Mesendoderm (in vitro differentiated cells): ENCODE measurements at regions not wholly inside any gene's neighbourhood (a gene's known extent, or its start where the extent isn't known, plus 50 kb on each side); places are given as distances from the start of the nearest gene placed in this dataset.
"Not testable (repeated sequence)": the region's sequence is repeated elsewhere in the genome, so short reads cannot be mapped to it uniquely, and the experiment has no call there.

Source experiments
- DNase-seq: peaks from one replicate; pipeline ENCODE4 v3.0.0; 2013
- H2AK5ac ChIP-seq: 2 replicates; pipeline ENCODE4 v1.6.1; 2013; ENCODE audit warnings: low read length, inconsistent platforms
- H2BK120ac ChIP-seq: 2 replicates; pipeline ENCODE4 v1.6.1; 2013; ENCODE audit warnings: low read depth, mild to moderate bottlenecking, low read length, moderate library complexity, mixed read lengths
- H2BK15ac ChIP-seq: replicated peaks from 2 replicates; pipeline ENCODE4 v1.6.1; 2013; ENCODE audit warnings: low read depth, mild to moderate bottlenecking, moderate library complexity
- H2BK5ac ChIP-seq: 2 replicates; pipeline ENCODE4 v1.6.1; 2013; ENCODE audit warnings: low read length, inconsistent platforms
- H3K18ac ChIP-seq: 2 replicates; pipeline ENCODE4 v1.6.1; 2013; ENCODE audit warnings: mild to moderate bottlenecking, low read length, mixed read lengths
- H3K23ac ChIP-seq: one replicate; pipeline ENCODE4 v1.6.1; 2013; ENCODE audit warnings: low read length
- H3K27ac ChIP-seq: 2 replicates; pipeline ENCODE4 v1.5.1; 2013; ENCODE audit warnings: low read depth, mild to moderate bottlenecking, inconsistent platforms, low read length, moderate library complexity
- H3K27me3 ChIP-seq: 2 replicates; pipeline ENCODE4 v1.6.1; 2013; ENCODE audit warnings: low read length, control low read depth, mild to moderate bottlenecking, inconsistent platforms; ENCODE audit not compliant: insufficient read depth, poor library complexity
- H3K36me3 ChIP-seq: 2 replicates; pipeline ENCODE4 v1.6.1; 2013; ENCODE audit warnings: low read length, inconsistent platforms; ENCODE audit not compliant: control insufficient read depth, insufficient read depth
- H3K4ac ChIP-seq: one replicate; pipeline ENCODE4 v1.6.1; 2013; ENCODE audit warnings: low read depth, mild to moderate bottlenecking, low read length, moderate library complexity
- H3K4me1 ChIP-seq: 2 replicates; pipeline ENCODE4 v1.6.1; 2013; ENCODE audit warnings: low read depth, low read length, inconsistent platforms; ENCODE audit not compliant: control insufficient read depth
- H3K4me2 ChIP-seq: 2 replicates; pipeline ENCODE4 v1.6.1; 2013; ENCODE audit warnings: low read length
- H3K4me3 ChIP-seq: 2 replicates; pipeline ENCODE4 v1.5.1; 2013; ENCODE audit warnings: mild to moderate bottlenecking, low read length
- H3K56ac ChIP-seq: one replicate; pipeline ENCODE4 v1.6.1; 2013; ENCODE audit warnings: low read length
- H3K79me1 ChIP-seq: 2 replicates; pipeline ENCODE4 v1.6.1; 2013; ENCODE audit warnings: low read length, inconsistent platforms
- H3K79me2 ChIP-seq: 2 replicates; pipeline ENCODE4 v1.6.1; 2013; ENCODE audit warnings: mild to moderate bottlenecking, low read length; ENCODE audit not compliant: control insufficient read depth, insufficient read depth
- H3K9ac ChIP-seq: 2 replicates; pipeline ENCODE4 v1.6.1; 2013; ENCODE audit warnings: low read length, inconsistent platforms
- H4K5ac ChIP-seq: one replicate; pipeline ENCODE4 v1.6.1; 2013; ENCODE audit warnings: low read length
- H4K8ac ChIP-seq: one replicate; pipeline ENCODE4 v1.6.1; 2013; ENCODE audit warnings: low read depth, mild to moderate bottlenecking, control low read depth, low read length, moderate library complexity
- WGBS: extraction: QIAGEN DNeasy Blood & Tissue Kit; methylation state at CpG from one replicate; pipeline ENCODE4 v1.1.7; 2013; ENCODE audit warnings: low lambda C conversion rate, missing lambda C conversion rate; ENCODE audit not compliant: insufficient coverage; ENCODE audit errors: extremely low coverage; 5-methylcytosine and 5-hydroxymethylcytosine counted together

DNA sequence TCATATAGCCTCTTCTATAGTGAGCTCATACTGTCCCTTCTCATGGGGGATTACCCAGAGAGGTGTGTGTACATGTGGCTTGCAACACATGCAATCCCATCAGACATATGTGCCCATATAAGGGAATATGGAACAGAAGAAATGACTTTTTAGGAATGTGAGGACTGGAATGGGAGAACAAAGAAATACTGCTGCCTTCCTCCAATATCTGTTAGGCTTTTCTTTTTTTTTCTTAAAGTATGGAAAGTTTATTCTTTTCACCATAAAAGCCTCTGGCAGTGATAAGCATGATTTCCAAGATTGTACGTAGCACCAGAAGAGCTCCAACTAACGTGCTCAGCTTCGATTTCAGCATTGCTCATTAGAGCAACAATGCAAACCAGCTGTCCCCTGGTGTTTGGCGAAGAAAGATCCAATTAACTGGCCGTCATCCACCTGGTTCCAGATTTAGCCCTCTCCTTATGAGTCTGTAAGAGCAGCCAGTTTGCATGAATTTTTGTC is 113.6 kb downstream of the ADCYAP1 start:
- peak; percentile 27 for DNase-seq
- H3K36me3 ChIP-seq: no peaks in the 10 kb centered on the region

DNA sequence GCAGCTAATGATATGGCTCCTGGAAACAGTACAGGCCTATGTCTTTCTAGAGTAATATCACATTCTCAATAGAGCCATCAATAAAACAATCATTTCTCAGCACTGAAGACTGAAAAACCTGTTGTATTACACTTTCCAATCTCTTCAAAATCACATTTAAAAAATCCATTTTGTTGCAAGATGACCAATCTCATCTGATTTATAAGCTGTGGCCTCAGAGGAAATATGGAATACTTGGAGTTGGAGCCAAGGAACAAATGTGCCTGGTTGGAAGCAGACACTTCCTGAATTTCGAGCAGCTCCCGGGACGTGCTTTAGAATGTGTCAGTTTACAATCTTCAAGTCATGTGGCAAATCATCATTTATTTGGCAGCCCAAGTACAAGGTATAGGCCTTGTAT is 114.5 kb downstream of the ADCYAP1 start:
- Histone ChIP-seq H3K4me3 (no peak overlapping the region), H3K18ac (no peak overlapping the region), H3K79me1 (no peaks in the 10 kb centered on the region), H3K4ac (no peak overlapping the region), H2AK5ac (no peak overlapping the region), H3K36me3 (no peaks in the 10 kb centered on the region), H3K4me2 (no peak overlapping the region), H3K23ac (no peak overlapping the region), H3K27me3 (no peaks in the 10 kb centered on the region), H4K8ac (no peak overlapping the region), H3K9ac (no peak overlapping the region), H2BK5ac (no peak overlapping the region), H3K4me1 (peaks cover 8% of the 10 kb centered on the region), H3K56ac (no peak overlapping the region), H3K27ac (no peak overlapping the region), H2BK120ac (no peak overlapping the region), H3K79me2 (no peaks in the 10 kb centered on the region), H2BK15ac (no peak overlapping the region), H4K5ac (no peak overlapping the region)
- WGBS: no CpG with 5 or more reads among the region's 3 CpGs
- no peak for DNase-seq

More for the DNA sequence above, 113.6 kb downstream of the ADCYAP1 start:
- Histone ChIP-seq H4K8ac (no peak overlapping the region), H3K4me2 (no peak overlapping the region), H3K18ac (peak overlapping the region; percentile 4), H3K23ac (no peak overlapping the region), H4K5ac (no peak overlapping the region), H3K4me1 (peaks cover 12% of the 10 kb centered on the region), H3K27ac (no peak overlapping the region), H3K79me2 (no peaks in the 10 kb centered on the region), H3K79me1 (no peaks in the 10 kb centered on the region), H3K9ac (no peak overlapping the region), H2BK15ac (no peak overlapping the region), H3K4ac (no peak overlapping the region), H2BK120ac (no peak overlapping the region), H3K4me3 (no peak overlapping the region), H3K27me3 (no peaks in the 10 kb centered on the region), H2AK5ac (no peak overlapping the region), H3K56ac (no peak overlapping the region), H2BK5ac (no peak overlapping the region)
- WGBS: no CpG with 5 or more reads among the region's 5 CpGs

DNA sequence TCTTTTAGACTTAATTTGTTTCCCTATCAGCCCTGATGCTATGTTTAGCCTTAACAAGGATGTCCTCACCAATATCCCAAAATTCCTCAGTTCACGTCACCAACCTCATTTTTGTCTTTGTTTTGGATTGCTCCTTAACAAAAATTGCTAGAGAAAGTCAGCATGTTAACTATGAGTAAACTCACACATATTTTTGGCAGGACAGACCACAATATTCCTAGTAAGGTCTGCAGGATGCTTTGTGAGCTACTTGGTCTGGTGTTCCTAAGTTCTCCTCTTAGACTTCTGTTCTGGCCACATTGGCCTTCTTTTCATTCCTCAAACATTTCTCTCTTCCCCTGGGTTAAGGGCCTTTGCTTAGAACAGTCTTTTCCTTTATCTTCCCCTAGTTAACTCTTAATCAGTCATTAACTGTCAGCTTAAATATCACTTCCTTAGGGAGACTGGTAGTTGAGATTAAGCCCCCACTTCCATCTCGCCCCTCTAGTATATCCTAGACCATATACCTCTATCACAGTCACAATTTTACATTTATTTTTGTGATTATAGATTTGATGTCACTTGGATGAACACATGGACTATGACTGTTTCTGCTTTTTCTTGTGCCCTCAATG is 116.2 kb downstream of the ADCYAP1 start:
- H3K9ac ChIP-seq: no peak overlapping the region
- H3K4me3 ChIP-seq: no peak overlapping the region
- H4K8ac ChIP-seq: no peak overlapping the region
- no peak overlapping the region for H3K27ac ChIP-seq
- WGBS: no CpG with 5 or more reads among the region's 2 CpGs
- no peaks in the 10 kb centered on the region for H3K36me3 ChIP-seq
- no peak overlapping the region for H2AK5ac ChIP-seq
- no peak overlapping the region for H3K18ac ChIP-seq
- no peaks in the 10 kb centered on the region for H3K27me3 ChIP-seq
- H3K79me2 ChIP-seq: no peaks in the 10 kb centered on the region
- no peaks in the 10 kb centered on the region for H3K79me1 ChIP-seq
- H3K56ac ChIP-seq: no peak overlapping the region
- peak; percentile 16 for DNase-seq
- no peak overlapping the region for H3K4ac ChIP-seq
- no peak overlapping the region for H3K23ac ChIP-seq
- H3K4me2 ChIP-seq: no peak overlapping the region
- H2BK5ac ChIP-seq: no peak overlapping the region
- no peak overlapping the region for H4K5ac ChIP-seq
- no peak overlapping the region for H2BK15ac ChIP-seq
- peaks cover 6% of the 10 kb centered on the region for H3K4me1 ChIP-seq
- H2BK120ac ChIP-seq: no peak overlapping the region

DNA sequence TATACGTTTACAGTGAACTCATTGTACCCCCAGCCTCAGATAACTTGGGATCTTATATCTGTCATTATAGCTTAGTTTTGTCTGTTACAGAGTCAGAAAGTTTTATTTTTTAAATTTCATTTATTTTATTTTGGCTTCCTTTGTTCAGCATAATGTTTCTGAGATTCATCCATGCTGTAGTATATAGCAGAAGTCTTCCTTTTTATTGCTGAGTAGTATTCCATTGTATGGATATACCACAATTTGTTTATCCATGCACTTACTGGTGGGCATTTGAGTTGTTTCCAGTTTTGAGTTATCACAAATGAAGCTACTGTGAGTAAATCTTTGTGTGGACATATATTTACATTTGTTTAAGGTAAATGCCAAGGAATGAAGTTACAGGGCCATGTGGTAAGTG is 122.3 kb downstream of the ADCYAP1 start:
- Histone ChIP-seq H3K56ac (no peak overlapping the region), H3K27me3 (no peaks in the 10 kb centered on the region), H3K23ac (no peak overlapping the region), H3K27ac (no peak overlapping the region), H3K4me3 (no peak overlapping the region), H3K36me3 (no peaks in the 10 kb centered on the region), H2BK120ac (no peak overlapping the region), H2BK15ac (no peak overlapping the region), H3K79me1 (no peaks in the 10 kb centered on the region), H4K5ac (no peak overlapping the region), H3K4me2 (no peak overlapping the region), H2AK5ac (no peak overlapping the region), H3K9ac (no peak overlapping the region), H2BK5ac (no peak overlapping the region), H3K4me1 (no peaks in the 10 kb centered on the region), H3K79me2 (no peaks in the 10 kb centered on the region), H4K8ac (no peak overlapping the region), H3K4ac (no peak overlapping the region), H3K18ac (no peak overlapping the region)
- DNase-seq: no peak
- no CpG with 5 or more reads among the region's 1 CpG for WGBS

DNA sequence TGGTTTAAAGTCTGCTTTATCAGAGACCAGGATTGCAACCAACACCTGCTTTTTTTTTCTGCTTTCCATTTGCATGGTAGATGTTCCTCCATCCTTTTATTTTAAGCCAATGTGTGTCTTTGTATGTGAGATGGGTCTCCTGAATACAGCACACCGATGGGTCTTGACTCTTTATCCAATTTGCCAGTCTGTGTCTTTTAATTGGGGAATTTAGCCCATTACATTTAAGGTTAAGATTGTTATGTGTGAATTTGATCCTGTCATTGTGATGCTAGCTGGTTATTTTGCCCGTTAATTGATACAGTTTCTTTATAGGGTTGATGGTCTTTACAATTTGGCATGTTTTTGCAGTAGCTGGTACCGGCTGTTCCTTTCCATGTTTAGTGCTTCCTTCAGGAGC is 128.4 kb downstream of the ADCYAP1 start:
- H4K8ac ChIP-seq, H3K4me2 ChIP-seq, H2BK120ac ChIP-seq, H2BK5ac ChIP-seq, DNase-seq, H3K79me2 ChIP-seq, H3K4ac ChIP-seq, H2BK15ac ChIP-seq, H3K23ac ChIP-seq, H3K79me1 ChIP-seq, H3K18ac ChIP-seq, H3K4me3 ChIP-seq, H3K36me3 ChIP-seq, H3K56ac ChIP-seq, H3K27ac ChIP-seq, H2AK5ac ChIP-seq, H3K9ac ChIP-seq, H4K5ac ChIP-seq, H3K27me3 ChIP-seq, H3K4me1 ChIP-seq: not testable (repeated sequence)
- no CpG with 5 or more reads among the region's 3 CpGs for WGBS

DNA sequence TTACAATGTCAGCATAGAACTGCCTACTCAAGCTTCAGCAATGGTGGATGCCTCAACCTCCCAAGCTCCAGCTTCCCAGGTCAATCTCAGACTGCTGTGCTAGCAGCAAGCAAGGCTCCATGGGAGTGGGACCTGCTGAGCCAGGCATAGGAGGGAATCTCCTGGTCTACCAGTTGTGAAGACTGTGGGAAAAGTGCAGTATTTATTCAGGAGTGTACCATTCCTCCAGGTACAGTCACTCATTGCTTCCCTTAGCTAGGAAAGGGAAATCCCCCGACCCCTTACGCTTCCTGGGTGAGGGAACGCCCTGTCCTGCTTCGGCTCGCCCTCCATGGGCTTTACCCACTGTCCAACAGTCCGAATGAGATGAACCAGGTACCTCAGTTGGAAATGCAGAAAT is 130.3 kb downstream of the ADCYAP1 start:
- WGBS: no CpG with 5 or more reads among the region's 6 CpGs
- no peak for DNase-seq
- Histone ChIP-seq H3K4me2 (no peak overlapping the region), H4K5ac (no peak overlapping the region), H2BK120ac (no peak overlapping the region), H3K79me1 (no peaks in the 10 kb centered on the region), H3K4me3 (no peak overlapping the region), H2AK5ac (no peak overlapping the region), H3K4me1 (no peaks in the 10 kb centered on the region), H3K23ac (no peak overlapping the region), H2BK15ac (no peak overlapping the region), H3K79me2 (no peaks in the 10 kb centered on the region), H3K27me3 (no peaks in the 10 kb centered on the region), H3K27ac (no peak overlapping the region), H3K4ac (no peak overlapping the region), H3K9ac (no peak overlapping the region), H3K18ac (no peak overlapping the region), H4K8ac (no peak overlapping the region), H3K36me3 (no peaks in the 10 kb centered on the region), H2BK5ac (no peak overlapping the region), H3K56ac (no peak overlapping the region)
